H9 (cell line): ENCODE measurements at regions not wholly inside any gene's neighbourhood (a gene's known extent, or its start where the extent isn't known, plus 50 kb on each side); places are given as distances from the start of the nearest gene placed in this dataset.

ENCODE experiments used
- DNase-seq: peaks from one replicate; pipeline ENCODE4 v3.0.0-alpha.2; 2017
- H2AFZ ChIP-seq: one replicate; pipeline ENCODE4 v1.6.1; 2013; ENCODE audit warnings: mild to moderate bottlenecking, low read length, control low read depth, moderate library complexity
- H2AK5ac ChIP-seq: 2 replicates; pipeline ENCODE4 v1.6.1; 2013; ENCODE audit warnings: low read length, control low read depth, mixed read lengths; ENCODE audit not compliant: insufficient read length
- H2BK120ac ChIP-seq: one replicate; pipeline ENCODE4 v1.6.1; 2013; ENCODE audit warnings: low read depth, mild to moderate bottlenecking, low read length, control low read depth, inconsistent platforms; ENCODE audit not compliant: poor library complexity, severe bottlenecking
- H2BK12ac ChIP-seq: 2 replicates; pipeline ENCODE4 v1.6.1; 2013; ENCODE audit warnings: low read length, control low read depth, mixed read lengths, low read depth; ENCODE audit not compliant: insufficient read length
- H2BK15ac ChIP-seq: 2 replicates; pipeline ENCODE4 v1.6.1; 2013; ENCODE audit warnings: low read depth, low read length, control low read depth
- H2BK20ac ChIP-seq: one replicate; pipeline ENCODE4 v1.6.1; 2013; ENCODE audit warnings: low read depth, mild to moderate bottlenecking, low read length, control low read depth, inconsistent platforms; ENCODE audit not compliant: poor library complexity, severe bottlenecking
- H2BK5ac ChIP-seq: 2 replicates; pipeline ENCODE4 v1.6.1; 2013; ENCODE audit warnings: low read length, control low read depth, mixed read lengths; ENCODE audit not compliant: insufficient read length
- H3K14ac ChIP-seq: 2 replicates; pipeline ENCODE4 v1.6.1; 2013; ENCODE audit warnings: low read length, control low read depth; ENCODE audit not compliant: insufficient read depth
- H3K18ac ChIP-seq: 2 replicates; pipeline ENCODE4 v1.6.1; 2013; ENCODE audit warnings: low read depth, mild to moderate bottlenecking, mixed read lengths, low read length, control low read depth; ENCODE audit not compliant: insufficient read length
- H3K23ac ChIP-seq: 2 replicates; pipeline ENCODE4 v1.6.1; 2013; ENCODE audit warnings: low read length, control low read depth, mixed read lengths, low read depth; ENCODE audit not compliant: insufficient read length
- H3K23me2 ChIP-seq: 2 replicates; pipeline ENCODE4 v1.6.1; 2013; ENCODE audit warnings: low read depth, mild to moderate bottlenecking, mixed read lengths, low read length, control low read depth; ENCODE audit not compliant: insufficient read length, poor library complexity, severe bottlenecking
- H3K27ac ChIP-seq: 2 replicates; pipeline ENCODE4 v1.5.1; 2013; ENCODE audit warnings: low read length, control low read depth, mixed read lengths, low read depth; ENCODE audit not compliant: insufficient read length
- H3K27me3 ChIP-seq: 2 replicates; pipeline ENCODE4 v1.6.1; 2013; ENCODE audit warnings: low read length, control low read depth, inconsistent platforms; ENCODE audit not compliant: insufficient read depth
- H3K4ac ChIP-seq: 2 replicates; pipeline ENCODE4 v1.6.1; 2013; ENCODE audit warnings: low read depth, mild to moderate bottlenecking, control low read depth, inconsistent platforms, low read length, moderate library complexity
- H3K4me1 ChIP-seq: 2 replicates; pipeline ENCODE4 v1.6.1; 2013; ENCODE audit warnings: low read length, control low read depth, inconsistent platforms; ENCODE audit not compliant: insufficient read depth
- H3K4me2 ChIP-seq: 2 replicates; pipeline ENCODE4 v1.6.1; 2013; ENCODE audit warnings: low read length, control low read depth, mixed read lengths; ENCODE audit not compliant: insufficient read length, insufficient read depth
- H3K56ac ChIP-seq: 2 replicates; pipeline ENCODE4 v1.6.1; 2013; ENCODE audit warnings: low read depth, mild to moderate bottlenecking, mixed read lengths, low read length, control low read depth; ENCODE audit not compliant: insufficient read length
- H3K79me1 ChIP-seq: 2 replicates; pipeline ENCODE4 v1.6.1; 2013; ENCODE audit warnings: low read depth, mild to moderate bottlenecking, moderate library complexity, low read length, control low read depth, inconsistent platforms; ENCODE audit not compliant: insufficient read depth, poor library complexity, severe bottlenecking
- H3K79me2 ChIP-seq: 2 replicates; pipeline ENCODE4 v1.6.1; 2013; ENCODE audit warnings: low read length, control low read depth, inconsistent platforms; ENCODE audit not compliant: insufficient read depth
- H3K9ac ChIP-seq: 2 replicates; pipeline ENCODE4 v1.6.1; 2013; ENCODE audit warnings: low read length, control low read depth, mixed read lengths; ENCODE audit not compliant: insufficient read length; ENCODE audit errors: extremely low read depth
- H3K9me3 ChIP-seq: one replicate; pipeline ENCODE4 v1.6.1; 2013; ENCODE audit warnings: low read depth, low read length, inconsistent platforms; ENCODE audit not compliant: control insufficient read depth
- H3T11ph ChIP-seq: one replicate; pipeline ENCODE4 v1.6.1; 2013; ENCODE audit warnings: mild to moderate bottlenecking, low read length, control low read depth, inconsistent platforms
- H4K20me1 ChIP-seq: one replicate; pipeline ENCODE4 v1.6.1; 2013; ENCODE audit not compliant: control insufficient read depth, insufficient read length, insufficient read depth
- H4K5ac ChIP-seq: 2 replicates; pipeline ENCODE4 v1.6.1; 2013; ENCODE audit warnings: low read depth, mild to moderate bottlenecking, mixed read lengths, low read length, control low read depth; ENCODE audit not compliant: insufficient read length
- H4K8ac ChIP-seq: replicated peaks from 2 replicates; pipeline ENCODE4 v1.6.1; 2013; ENCODE audit warnings: low read length, control low read depth, mixed read lengths, low read depth; ENCODE audit not compliant: insufficient read length
- H4K91ac ChIP-seq: 2 replicates; pipeline ENCODE4 v1.6.1; 2013; ENCODE audit warnings: low read depth, mild to moderate bottlenecking, moderate library complexity, mixed read lengths, low read length, control low read depth; ENCODE audit not compliant: insufficient read length
- H3K27ac Mint-ChIP-seq, 3 experiments: 2 replicates in 2 of 3; 3 replicates in 1 of 3; pipeline ENCODE4 v1.8.0; 2020 to 2021; ENCODE audit warnings: mixed read lengths in 3 of 3, mild to moderate bottlenecking in 1 of 3, moderate library complexity in 1 of 3
- H3K27me3 Mint-ChIP-seq: 2 replicates; pipeline ENCODE4 v1.8.0; 2021; ENCODE audit warnings: low read depth, mild to moderate bottlenecking, moderate library complexity, mixed read lengths
- H3K36me3 Mint-ChIP-seq, 3 experiments: 2 replicates in 2 of 3; 3 replicates in 1 of 3; pipeline ENCODE4 v1.8.0; 2020 to 2021; ENCODE audit warnings: low read depth in 3 of 3, mixed read lengths in 3 of 3; ENCODE audit not compliant: insufficient read depth in 1 of 3
- H3K4me1 Mint-ChIP-seq, 2 experiments: 2 replicates each; pipeline ENCODE4 v1.8.0; 2020; ENCODE audit warnings: mixed read lengths in 2 of 2
- H3K4me3 Mint-ChIP-seq, 2 experiments: 2 replicates in 1 of 2; 3 replicates in 1 of 2; pipeline ENCODE4 v1.8.0; 2020 to 2021; ENCODE audit warnings: mild to moderate bottlenecking in 2 of 2, mixed read lengths in 2 of 2, moderate library complexity in 1 of 2
- H3K9me3 Mint-ChIP-seq, 2 experiments: 2 replicates in 1 of 2; 3 replicates in 1 of 2; pipeline ENCODE4 v1.8.0; 2020; ENCODE audit warnings: mild to moderate bottlenecking in 2 of 2, mixed read lengths in 2 of 2, moderate library complexity in 1 of 2
- CTCF ChIP-seq: fragments of 200-600 bp; sonication (generic); conservative IDR thresholded peaks from 3 replicates; pipeline ENCODE4 v1.8.0; 2021; ENCODE audit warnings: antibody characterized with exemption, mild to moderate bottlenecking
- WGBS: extraction: QIAGEN DNeasy Blood & Tissue Kit; methylation state at CpG from one replicate; pipeline ENCODE4 v1.1.7; 2013; ENCODE audit warnings: missing lambda C conversion rate, low lambda C conversion rate, mixed read lengths; ENCODE audit not compliant: insufficient read length; ENCODE audit errors: extremely low coverage; 5-methylcytosine and 5-hydroxymethylcytosine counted together

- Histone ChIP-seq H3K56ac (no peak overlapping the region), H3K4me2 (no peak overlapping the region), H2BK15ac (no peak overlapping the region), H3K23ac (no peak overlapping the region), H2BK12ac (no peak overlapping the region), H2BK5ac (no peak overlapping the region), H4K91ac (no peak overlapping the region), H3K14ac (no peak overlapping the region), H3T11ph (no peak overlapping the region), H4K5ac (no peak overlapping the region), H4K20me1 (no peaks in the 10 kb centered on the region), H3K9me3 (no peaks in the 10 kb centered on the region), H3K79me1 (no peaks in the 10 kb centered on the region), H3K4me1 (no peaks in the 10 kb centered on the region), H2BK120ac (no peak overlapping the region), H2AK5ac (no peak overlapping the region), H3K23me2 (peaks cover 1% of the 10 kb centered on the region), H4K8ac (no peak overlapping the region), H3K27me3 (peaks cover 3% of the 10 kb centered on the region; the same call in 1 of the 2 replicates), H2BK20ac (no peak overlapping the region), H3K9ac (no peak overlapping the region), H2AFZ (no peak overlapping the region), H3K79me2 (no peaks in the 10 kb centered on the region), H3K4ac (no peak overlapping the region), H3K27ac (no peak overlapping the region), H3K18ac (no peak overlapping the region)
- H3K36me3 Mint-ChIP-seq: no peaks in the 10 kb centered on the region; a peak in 1 of 7 replicates
- no peak overlapping the region for H3K4me3 Mint-ChIP-seq
- peaks cover 5 to 19% of the 10 kb centered on the region in 2 experiments for H3K4me1 Mint-ChIP-seq
- H3K27ac Mint-ChIP-seq: no peak overlapping the region
- DNase-seq: no peak
- no peak for TF ChIP-seq CTCF
- no peaks in the 10 kb centered on the region for H3K9me3 Mint-ChIP-seq
- peaks cover 34% of the 10 kb centered on the region for H3K27me3 Mint-ChIP-seq
- WGBS: no CpG with 5 or more reads among the region's 29 CpGs
Observed at GRCh38 chr20:62555642-62556420, 80.0 kb upstream of the GATA5 start.
